SH-SY5Y (cell line): ENCODE measurements at regions not wholly inside any gene's neighbourhood (a gene's known extent, or its start where the extent isn't known, plus 50 kb on each side); places are given as distances from the start of the nearest gene placed in this dataset.

Experiments
- GATA2 ChIP-seq: IDR thresholded peaks from 2 replicates; pipeline ENCODE4 v1.6.1; 2011; ENCODE audit warnings: mild to moderate bottlenecking, low read depth, low read length
- GATA3 ChIP-seq: IDR thresholded peaks from 2 replicates; pipeline ENCODE4 v1.6.1; 2011; ENCODE audit warnings: low read depth, mild to moderate bottlenecking, low read length, moderate library complexity

- TF ChIP-seq GATA2 = no peak
- no peak for TF ChIP-seq GATA3
These were observed 532.7 kb upstream of the SPRY2 start for GRCh38 chr13:80873589-80873988.
